ENCODE measurements at regions not wholly inside any gene's neighbourhood (a gene's known extent, or its start where the extent isn't known, plus 50 kb on each side); places are given as distances from the start of the nearest gene placed in this dataset.

DNA sequence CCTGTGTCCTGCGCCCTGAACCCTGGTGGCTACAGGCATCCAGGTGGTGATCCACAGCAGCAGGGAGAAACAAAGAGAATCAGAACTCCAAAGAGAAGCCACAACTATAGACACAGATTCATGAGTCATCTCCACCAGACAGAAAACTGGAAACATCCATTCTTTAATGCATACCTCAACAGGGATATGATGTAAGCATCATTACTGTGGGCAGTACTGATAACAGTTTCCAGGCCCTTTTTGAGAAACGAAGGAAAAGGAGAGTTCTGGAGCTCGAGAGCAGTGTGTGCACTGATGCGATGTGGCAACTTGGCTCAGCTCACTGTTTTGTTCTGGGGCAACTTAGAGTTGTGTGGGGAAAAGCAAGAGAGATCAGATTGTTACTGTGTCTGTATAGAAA, 215.6 kb upstream of the ADAMTS16 start:
- no peak for TF ChIP-seq GATA2 (IDR thresholded peaks at IDR 0.05; ENCODE audit: low read depth, low read length)
- TF ChIP-seq GATA3 (IDR thresholded peaks at IDR 0.05; ENCODE audit: low read depth, low read length): no peak
